DMS 273 (cell line): ENCODE measurements at regions not wholly inside any gene's neighbourhood (a gene's known extent, or its start where the extent isn't known, plus 50 kb on each side); places are given as distances from the start of the nearest gene placed in this dataset.
A peak's percentile ranks its signal among the peaks of the same experiment; 100 is the strongest.

Experiments used
- DNase-seq: peaks from one replicate; lab custom pipeline; 2025; ENCODE audit not compliant: unreplicated experiment; lab: John Stamatoyannopoulos, UW

DNA sequence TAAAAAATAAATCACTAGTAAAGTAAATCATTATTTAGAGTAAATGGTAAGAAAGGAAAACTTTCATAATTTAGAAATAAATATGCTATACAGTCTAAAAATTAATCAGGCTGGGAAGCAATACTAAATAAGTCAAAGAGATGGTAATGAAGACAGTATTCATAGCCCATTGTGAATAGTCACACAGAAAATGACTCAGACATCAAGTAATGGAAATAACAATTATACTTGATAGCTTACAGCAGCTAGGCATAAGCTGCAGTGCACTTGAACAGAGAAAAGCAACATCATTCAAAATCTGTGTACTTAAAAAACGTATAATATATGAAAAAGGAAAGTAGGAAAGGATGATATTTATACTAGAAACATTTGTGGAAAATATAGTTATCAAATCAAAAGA is 642.5 kb upstream of the GNPDA2 start:
- DNase-seq, result no peak

DNA sequence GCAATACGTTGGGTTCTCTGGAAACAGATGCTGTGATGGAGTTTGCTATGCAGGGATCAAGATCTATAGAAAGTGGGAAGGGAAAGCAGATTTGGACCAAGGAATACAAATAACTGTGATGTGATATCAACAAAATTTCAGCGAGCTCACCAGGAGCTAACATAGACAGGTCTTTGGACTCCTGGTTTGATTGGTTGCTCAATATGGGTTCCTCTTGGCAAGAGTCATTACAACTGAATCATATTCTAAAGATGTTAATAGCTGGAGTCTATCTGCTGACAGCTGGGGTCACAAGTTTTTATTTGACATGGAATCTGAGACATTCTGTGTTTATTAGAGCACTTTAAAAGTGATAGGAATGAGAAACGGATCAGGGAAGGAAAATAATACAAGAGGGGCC is 637.6 kb upstream of the GNPDA2 start:
- DNase-seq, result no peak

DNA sequence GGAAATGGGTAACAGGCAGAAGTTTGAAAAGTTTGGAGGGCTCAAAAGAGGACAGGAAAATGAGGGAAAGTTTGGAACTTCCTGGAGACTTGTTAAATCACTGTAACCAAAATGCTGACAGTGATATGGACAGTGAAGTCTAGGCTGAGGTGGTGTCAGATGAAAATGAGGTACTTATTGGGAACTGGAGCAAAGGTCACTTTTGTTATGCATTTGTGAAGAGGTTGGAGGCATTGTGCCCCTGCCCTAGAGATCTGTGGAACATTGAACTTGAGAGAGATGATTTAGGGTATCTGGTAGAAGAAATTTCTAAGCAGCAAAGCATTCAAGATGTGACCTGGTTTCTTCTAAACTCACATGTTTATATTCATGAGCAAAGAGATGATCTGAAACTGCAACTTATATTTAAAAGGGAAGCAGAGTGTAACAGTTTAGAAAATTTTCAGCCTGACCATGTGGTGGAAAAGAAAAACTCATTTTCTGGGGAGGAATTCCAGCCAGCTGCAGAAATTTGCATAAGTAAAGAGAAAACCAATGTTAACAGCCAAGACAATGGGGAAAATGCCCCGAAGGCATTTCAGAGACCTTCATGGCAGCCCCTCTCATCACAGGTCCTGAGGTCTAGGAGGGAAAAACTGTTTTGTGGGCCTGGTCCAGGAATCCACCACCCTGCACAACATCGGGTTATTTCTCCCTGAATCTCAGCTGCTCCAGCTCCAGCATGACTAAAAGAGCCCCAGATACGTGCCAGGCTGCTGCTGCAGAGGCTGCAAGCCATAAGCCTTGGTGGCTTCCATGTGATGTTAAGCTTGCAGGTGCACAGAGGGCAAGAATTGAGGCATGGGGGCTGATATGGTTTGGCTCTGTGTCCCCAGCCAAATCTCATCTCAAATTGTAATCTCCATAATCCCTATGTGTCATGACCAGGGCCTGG is 632.5 kb upstream of the GNPDA2 start:
- no peak for DNase-seq

DNA sequence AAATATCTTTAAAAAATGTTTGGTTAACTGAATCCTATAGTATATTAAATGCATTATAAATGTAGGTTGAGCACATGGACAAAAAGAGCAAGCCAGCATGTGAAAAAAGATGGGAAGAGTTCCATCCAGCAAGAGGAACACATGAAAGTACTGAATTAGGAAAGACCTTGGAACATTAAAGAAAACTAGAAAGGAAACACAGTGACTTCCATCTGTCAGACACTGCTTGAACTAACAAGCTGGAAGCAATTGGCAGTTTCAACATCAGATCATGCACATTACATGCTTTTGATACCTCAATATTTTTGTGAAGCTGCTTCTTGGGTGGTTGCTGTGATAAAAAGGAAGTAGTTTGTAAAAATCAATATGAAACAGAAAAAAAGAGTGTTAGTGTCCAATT is 626.8 kb upstream of the GNPDA2 start:
- no peak for DNase-seq

DNA sequence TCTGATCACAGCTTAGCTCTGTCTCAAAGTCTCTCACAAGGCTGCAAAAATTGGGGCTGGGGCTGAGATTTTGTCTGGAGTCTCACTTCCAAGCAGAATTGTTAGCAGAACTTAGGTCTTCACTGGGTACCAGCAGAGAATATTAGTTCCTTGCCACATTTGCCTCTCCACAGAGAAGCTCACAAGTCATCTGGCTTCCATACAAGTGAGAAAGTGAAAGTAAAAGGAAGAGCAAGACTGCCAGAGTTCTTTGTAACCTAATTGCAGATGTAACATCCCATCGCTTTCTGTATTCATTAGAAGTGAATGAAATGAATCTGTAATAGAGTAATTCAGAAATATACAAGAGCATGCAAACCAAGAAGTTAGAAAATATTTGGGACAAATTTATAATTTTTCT is 624.1 kb upstream of the GNPDA2 start:
- DNase-seq, result no peak

DNA sequence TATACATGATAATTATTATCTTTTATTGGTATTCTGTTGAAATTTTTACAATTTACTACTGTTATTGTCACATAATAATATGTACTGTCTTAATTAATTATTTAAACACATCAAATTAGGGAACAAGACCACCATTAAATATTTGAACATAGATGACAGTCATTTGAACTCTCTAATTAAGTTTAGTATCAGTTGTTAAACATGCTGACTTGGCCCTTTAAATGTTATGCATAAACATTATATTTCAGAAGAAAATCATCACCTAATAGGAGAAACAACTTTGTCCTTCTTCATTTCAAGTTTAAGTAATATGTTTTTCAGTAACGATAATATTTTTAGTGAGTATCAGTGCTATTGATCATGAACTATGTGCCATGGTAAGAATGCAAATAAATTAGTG is 623.5 kb upstream of the GNPDA2 start:
- DNase-seq, result no peak

DNA sequence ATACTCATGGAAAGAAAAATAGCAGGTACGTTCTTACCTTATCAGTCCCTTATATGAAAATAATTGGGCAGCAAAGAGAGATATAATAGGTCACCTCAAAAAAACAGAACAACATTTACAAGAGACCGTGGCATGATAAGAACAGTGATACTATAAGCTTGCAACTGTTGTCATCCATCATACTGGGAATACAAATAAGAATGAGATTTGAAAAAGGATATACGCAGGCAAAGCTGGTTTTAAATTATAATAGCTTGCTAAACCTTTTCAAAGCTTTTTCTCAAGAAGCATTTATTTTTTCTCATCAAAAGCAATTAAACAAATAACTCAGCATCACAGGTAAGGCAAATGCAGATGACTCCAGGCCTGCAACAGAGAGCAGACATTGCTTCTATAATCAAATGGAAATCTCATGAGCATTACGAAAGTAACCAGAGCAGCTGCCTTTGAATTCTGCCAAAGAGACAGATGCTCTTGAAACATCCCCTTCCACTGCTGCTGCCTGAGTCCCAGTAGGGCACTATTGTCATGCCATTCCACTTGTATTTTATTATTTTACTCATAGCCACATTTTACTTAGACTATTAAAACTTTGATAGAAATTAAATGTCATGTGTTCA is 620.6 kb upstream of the GNPDA2 start:
- peak; percentile 0 for DNase-seq

DNA sequence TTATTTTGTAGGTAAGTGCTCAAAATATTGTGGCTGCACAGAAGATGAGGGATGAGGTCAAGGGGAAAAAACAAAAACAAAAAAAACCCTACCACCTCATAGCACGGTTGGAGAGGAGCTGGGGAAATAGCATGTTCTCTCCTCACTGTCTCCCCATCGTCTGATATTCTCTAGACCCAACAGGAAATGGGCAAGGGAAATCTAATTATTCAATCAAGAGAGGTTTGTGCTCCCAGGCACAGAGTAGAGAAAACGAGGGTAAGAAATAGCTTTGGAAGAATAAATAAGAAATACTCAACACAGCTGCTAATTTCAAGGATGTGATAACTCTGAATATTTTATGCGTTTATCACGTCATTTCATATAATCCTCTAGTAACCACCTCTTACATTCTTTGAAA is 619.2 kb upstream of the GNPDA2 start:
- no peak for DNase-seq

DNA sequence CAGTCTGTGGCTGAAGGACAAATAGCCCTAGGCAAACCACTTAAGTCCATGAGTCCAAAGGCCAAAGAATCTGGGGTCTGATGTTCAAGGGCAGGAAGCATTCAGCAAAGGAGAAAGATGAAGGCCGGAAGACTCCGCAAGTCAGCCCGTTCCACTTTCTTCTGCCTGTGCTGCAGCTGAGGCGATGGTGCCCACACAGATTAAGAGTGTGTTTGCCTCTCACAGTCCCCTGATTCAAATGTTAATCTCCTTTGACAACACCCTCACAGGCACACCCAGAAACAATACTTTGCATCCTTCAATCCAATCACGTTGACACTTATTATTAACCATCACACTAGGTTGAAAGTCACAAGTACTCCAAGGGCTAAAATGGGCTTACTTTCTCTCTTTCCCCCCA is 605.4 kb upstream of the GNPDA2 start:
- DNase-seq, result no peak

DNA sequence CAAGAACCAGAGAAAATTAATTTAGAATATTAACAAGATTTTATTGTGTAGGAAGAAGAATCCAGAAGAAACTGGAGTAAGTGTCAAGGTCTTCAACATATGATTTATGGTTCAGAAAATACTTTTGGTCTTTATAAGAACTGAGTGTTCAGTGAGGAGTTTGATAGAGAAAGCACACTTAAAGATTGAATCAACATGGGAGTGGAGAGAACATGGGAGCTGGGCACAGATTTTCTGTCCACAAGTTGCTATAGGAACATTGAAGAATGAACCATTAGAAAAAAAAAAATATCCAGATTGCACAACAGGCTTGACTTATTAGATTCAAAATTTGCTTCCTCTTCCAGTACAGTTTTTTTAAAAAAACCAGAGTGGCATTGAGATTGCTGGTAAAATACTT is 601.2 kb upstream of the GNPDA2 start:
- DNase-seq, result no peak

DNA sequence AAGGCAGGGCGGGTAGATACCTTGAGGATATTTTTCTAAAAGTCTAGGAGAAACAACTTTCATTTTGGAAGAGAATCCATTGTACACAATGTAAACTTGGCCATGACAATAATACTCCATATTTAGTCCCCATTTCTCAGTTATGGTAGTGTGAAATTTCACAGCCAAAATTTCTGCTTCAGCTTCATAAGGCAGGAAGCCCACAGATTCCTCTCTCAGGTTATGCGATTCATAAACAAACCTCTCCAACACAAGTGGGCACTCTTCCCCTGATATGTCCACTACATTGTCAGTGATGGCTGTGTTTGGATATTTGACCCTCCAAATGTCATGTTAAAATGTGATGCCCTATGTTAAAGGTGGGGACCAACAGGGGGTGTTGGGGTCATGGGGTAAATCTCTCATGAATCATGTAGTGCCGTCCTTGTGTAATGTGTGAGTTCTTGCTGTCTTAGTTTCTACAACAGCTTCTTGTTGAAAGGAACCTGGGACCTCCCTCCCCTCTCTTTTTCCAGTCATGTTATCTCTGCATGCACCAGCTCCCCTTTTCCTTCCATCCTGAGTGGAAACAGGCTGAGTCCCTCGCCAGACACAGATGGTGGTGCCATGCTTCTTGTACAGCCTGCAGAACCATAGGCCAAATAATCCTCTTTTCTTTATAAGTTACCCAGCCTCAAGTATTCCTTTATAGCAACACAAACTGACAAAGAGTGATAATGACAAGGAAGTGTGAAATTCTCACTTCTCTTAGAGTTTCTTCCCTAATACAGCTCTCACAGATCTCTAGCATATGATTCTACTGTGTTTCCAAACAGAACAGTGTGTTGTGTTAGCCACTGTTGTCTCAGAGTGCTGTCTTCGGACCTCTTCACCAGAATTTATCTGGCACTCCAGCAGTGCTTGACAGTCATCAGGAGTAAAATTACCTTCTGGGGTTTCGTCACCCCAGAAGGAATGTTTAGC is 598.4 kb upstream of the GNPDA2 start:
- no peak for DNase-seq

DNA sequence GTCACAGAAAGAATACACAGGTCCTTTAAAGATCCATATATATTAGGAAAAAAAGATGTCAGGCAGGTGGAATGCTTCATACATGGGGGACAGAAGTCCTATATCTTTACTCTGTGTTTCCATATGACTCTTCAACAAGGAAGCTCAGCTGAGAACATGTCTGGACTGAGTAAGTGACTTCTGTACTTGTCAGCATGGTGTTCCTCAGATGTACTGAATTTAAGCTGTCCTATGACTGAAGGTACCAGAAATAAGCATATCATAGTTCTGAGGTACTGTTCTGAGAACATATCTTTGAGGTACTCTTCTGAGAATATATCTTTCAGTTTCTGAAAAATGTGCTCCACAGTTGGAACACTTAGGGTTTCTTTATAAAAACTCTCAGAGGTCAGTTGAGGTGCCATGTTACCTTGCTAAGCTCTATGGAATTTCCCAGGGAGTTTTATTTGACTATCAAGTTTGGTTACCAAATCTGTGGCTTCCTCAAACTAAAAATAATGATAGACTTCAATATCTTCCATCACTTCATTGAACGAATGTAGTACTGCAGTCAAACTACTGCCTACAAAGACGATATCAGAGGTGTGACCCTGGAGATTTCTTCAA is 597.2 kb upstream of the GNPDA2 start:
- DNase-seq, result no peak

DNA sequence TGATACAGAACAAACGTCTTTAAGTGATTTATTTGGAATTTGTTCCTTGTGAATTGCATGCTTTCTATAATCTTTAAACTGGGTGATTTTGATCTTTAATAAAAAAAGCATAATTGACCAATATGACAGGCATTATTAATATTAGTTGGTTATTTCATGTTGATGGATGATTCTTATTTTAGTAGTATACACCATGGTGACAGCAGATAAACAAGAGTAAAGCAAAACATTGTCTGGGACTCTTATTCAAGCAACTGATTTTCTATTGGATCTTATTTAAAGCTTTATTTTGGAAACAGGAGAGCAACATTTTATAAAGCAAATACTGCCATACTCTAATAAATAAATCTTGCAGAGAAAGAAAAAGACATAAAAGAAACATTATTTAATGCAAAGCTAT is 591.4 kb upstream of the GNPDA2 start:
- no peak for DNase-seq

DNA sequence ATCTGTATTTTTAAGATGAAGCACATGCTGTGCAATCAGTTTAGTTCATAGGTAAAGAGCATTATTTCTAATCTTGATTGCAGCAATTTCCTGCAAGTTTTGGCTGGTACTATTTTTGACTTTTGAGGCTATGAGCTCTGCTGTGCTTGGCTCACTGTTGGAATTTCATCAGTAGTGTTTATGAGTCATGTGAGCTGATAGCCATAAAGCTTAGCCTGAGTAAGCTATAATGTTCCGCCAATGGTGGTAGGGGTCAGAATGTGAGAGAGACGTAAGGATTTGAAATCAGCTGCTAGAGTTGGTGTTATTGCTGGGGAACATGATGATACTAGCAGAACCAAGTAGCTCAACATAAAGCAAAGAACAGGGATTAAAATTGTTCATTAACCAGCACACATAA is 590.9 kb upstream of the GNPDA2 start:
- DNase-seq, result no peak

DNA sequence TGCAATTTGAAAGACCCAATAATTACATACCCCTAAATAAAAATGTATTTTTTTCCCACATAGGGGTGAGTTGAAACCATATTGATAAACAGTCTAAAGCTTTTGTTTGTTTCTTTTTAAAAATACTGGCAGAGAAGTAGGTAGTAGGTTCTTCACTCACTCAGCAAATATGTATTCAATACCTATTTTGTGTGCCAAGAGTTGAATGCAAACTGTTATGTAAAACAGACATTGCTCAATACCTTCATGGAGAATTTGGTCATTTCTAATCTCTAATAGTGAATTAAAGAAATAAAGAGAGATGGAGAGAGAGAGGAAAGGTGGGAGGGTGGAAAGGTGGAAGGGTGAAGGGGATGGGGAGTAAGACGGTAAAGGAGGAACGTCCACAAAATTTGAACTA is 589.9 kb upstream of the GNPDA2 start:
- DNase-seq, result no peak

DNA sequence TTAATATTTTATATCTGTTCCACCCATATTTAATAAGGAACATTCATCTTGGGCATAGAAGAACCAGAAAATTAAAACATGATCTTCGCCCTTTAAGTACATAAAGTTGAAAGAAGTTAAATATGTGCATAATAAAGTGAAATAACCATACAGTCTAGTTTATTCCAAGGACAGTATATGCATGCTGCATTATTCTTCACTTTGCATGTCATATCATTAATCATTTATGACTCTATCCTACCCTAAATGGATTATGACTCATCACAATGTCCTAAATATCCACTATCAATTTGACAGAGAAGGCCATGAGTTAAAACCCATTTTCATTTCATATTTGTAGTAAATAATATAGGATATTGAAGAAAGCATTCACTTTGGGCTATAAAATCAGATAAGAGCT is 576.5 kb upstream of the GNPDA2 start:
- DNase-seq, result no peak

DNA sequence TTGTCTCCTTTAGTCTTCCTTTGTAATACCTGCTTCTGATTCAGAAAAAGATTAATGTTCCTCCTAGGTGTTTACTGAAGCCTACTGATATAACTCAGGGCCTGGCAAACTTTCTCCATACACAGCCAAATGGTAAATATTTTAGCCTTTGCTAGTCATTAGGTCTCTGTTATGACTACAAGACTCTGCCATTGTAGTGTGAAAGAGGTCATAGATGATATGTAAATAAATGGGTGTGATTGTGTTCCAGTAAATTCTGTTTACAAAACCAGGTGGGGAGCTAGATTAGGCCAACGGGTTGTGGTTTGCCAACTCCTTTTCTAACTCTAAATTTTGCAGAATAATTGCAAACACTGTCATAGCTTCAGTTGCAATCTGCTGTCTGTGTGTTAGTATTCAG is 568.1 kb upstream of the GNPDA2 start:
- no peak for DNase-seq

DNA sequence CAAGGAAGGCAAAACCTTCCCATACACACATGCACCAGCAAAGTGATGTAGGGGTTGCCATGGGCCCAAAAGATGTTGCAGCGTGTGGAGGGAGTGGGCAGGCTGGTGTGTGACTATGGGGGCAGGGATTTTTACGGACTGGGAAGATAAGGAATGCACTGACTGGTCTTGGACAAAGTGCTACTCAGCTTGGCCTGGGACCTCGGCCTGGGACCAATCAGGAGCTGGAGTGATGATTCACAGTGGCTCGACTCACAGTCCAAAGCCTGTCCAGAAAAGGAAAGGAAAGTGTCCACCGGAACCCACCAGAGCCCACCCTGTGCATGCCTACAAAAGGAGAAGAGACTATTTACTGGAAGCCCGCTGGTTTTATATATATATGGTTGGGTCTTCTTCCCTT is 567.0 kb upstream of the GNPDA2 start:
- DNase-seq, result no peak

DNA sequence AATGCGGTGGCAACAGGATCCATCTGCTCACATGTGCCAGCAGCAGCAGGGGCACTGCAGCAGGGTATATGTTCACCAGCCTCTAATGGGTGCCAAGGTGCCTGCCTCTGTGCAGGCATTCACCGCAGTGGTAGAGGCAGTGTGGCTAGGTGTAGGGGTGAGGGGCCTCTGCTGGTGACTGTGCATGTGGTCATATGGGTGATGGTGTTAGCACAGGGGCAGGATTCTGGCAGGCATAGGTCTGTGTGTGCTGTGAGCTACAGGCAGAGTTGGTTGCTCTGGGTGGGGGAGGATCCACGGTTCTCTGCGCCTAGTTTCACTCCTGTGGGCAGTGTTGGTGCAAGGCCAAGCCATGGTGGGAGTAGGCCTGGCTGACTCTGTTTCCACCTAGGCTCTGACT is 566.5 kb upstream of the GNPDA2 start:
- no peak for DNase-seq

DNA sequence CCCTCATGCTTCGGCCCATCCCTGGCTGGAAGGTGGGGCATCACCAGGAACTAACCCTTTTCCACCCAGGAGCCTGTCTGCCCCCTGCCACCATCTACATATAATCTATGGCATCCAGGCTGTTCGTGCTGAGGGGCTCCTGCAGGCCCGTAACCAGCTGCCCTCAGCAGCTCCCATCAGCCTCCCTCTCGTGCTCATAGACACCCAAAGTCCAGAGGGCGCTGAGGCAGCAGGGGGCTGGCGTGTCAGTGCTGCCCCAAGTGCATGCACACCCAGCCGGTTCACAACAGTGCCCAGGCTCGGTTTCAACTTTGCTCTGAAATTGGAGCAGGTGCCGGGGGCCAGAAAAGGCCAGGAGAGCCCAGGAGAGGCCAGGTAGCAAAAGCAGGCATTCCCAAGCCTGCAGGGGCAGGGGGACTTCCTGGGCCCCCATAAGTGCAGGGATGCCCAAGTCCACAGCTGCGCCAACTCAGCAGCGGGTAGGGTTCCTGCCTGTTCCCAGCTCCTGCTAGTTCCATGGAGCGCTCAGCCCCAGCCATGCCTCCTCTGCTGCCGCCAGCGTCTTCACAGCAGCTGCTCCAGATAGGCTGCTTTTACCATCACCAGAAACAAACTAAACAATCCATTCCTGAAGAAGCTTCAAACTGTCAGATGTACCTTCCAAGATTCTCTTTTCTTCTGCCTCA is 558.2 kb upstream of the GNPDA2 start:
- no peak for DNase-seq

DNA sequence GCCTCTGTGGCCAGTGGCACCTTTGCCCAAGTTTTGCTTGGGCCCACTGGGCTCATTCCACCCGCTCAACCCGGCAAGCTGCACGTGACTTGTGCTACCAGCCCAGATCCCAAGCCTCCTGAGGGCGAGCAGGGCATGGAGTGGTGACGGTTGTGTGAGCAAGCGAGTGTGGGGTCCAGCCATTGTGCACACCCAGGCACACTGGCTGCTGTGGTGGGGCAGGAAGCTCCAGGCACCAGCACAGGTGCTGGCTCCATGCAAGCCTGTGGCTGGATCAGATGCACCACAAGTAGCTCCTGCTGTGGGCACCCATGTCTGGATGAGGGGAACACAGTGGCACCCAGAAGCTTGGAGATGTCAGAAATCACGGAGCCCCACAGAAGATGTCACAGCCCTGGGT is 557.0 kb upstream of the GNPDA2 start:
- DNase-seq, result no peak
